ENCODE measurements at regions not wholly inside any gene's neighbourhood (a gene's known extent, or its start where the extent isn't known, plus 50 kb on each side); places are given as distances from the start of the nearest gene placed in this dataset.
"Not testable (repeated sequence)": the region's sequence is repeated elsewhere in the genome, so short reads cannot be mapped to it uniquely, and the experiment has no call there.

- intact Hi-C loops (cut with DNase I) = no loop called here
- no peak for ATAC-seq
Measured at GRCh38 chrX:3493605-3494004, 147.2 kb upstream of the MXRA5 start.

DNA sequence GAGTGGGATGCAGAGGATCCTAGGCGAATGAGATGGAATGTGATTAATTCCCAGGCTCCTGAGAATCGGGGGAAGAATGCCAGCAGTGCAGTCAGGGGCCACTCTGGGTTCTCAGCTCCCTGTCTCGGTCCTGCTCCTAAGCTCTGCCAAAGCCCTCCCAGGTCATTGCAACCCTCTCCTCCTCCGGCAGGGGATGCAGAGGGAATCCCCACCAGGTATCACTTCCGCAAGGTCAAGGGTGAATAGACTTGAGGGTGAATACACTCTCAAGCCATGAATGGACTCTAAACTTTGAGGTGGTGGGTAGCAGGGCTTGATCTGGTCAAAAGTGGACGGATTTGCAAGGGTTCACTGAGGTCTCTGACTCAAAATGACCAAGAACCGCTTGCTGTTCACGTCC lies 139.3 kb upstream of the MXRA5 start:
- no peaks in the 10 kb centered on the region for H3K4me1 ChIP-seq
- intact Hi-C loops (cut with DNase I) = no loop called here
- ATAC-seq (no peak), DNase-seq (no peak)
- peaks cover 0 to 6% (median 0%) of the 10 kb centered on the region in 7 donors for H3K27me3 ChIP-seq
- no peak overlapping the region for H3K27ac ChIP-seq
- H3K9me3 ChIP-seq = no peaks in the 10 kb centered on the region
- H3K36me3 ChIP-seq = no peaks in the 10 kb centered on the region
- H3K4me3 ChIP-seq = no peak overlapping the region
- TF ChIP-seq CTCF (IDR thresholded peaks at IDR 0.05) = no peak
- WGBS, 2 donors = 72 to 79% methylated on average over 8 of the region's 8 CpGs

More at GRCh38 chrX:3493605-3494004, 147.2 kb upstream of the MXRA5 start:
- Histone ChIP-seq H3K9me3 (peaks cover 0 to 4% (median 0%) of the 10 kb centered on the region in 11 donors), H3K27ac (no peak overlapping the region), H3K27me3 (no peaks in the 10 kb centered on the region), H3K36me3 (no peaks in the 10 kb centered on the region), H3K4me1 (no peaks in the 10 kb centered on the region), H3K4me3 (no peak overlapping the region)
- DNase-seq = no peak
- TF ChIP-seq CTCF (IDR thresholded peaks at IDR 0.05) = no peak

GRCh38 chrX:3479026-3479425 lies 132.6 kb upstream of the MXRA5 start:
- Histone ChIP-seq H3K4me3 (no peak overlapping the region), H3K27me3 (no peaks in the 10 kb centered on the region), H3K9me3 (peaks cover 0 to 7% (median 0%) of the 10 kb centered on the region in 11 donors), H3K36me3 (no peaks in the 10 kb centered on the region), H3K4me1 (no peaks in the 10 kb centered on the region), H3K27ac (no peak overlapping the region)
- 85% methylated on average over 4 of the region's 4 CpGs for WGBS, 2 donors
- DNase-seq = no peak
- no peak for TF ChIP-seq CTCF (IDR thresholded peaks at IDR 0.05)
- intact Hi-C loops (cut with DNase I) = no loop called here
- no peak for ATAC-seq

DNA sequence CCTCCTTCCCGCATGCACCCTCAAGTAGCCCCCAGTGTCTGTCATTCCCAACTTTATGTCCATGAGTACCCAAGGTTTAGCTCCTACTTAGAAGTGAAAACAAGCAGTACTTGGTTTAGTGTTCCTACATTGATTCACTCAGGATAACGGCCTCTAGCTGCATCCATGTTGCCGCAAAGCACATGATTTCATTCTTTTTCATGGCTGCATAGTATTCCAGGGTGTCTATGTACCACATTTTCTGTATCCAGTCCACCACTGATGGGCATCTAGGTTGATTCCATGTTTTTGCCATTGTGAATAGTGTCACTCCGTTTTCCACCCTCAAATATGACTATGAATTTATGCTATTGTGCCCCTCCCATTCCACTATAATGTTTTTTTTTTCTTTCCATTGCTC lies 130.5 kb upstream of the MXRA5 start:
- ATAC-seq (no peak), DNase-seq (no peak)
- intact Hi-C loops (cut with DNase I) = no loop called here
- no peak for TF ChIP-seq CTCF (IDR thresholded peaks at IDR 0.05)
- peaks cover 0 to 7% (median 0%) of the 10 kb centered on the region in 11 donors for H3K9me3 ChIP-seq
- no peak overlapping the region for H3K27ac ChIP-seq
- no peaks in the 10 kb centered on the region for H3K36me3 ChIP-seq
- WGBS, 2 donors = 88 to 90% methylated on average over 4 of the region's 4 CpGs
- H3K4me1 ChIP-seq = no peaks in the 10 kb centered on the region
- H3K27me3 ChIP-seq = no peaks in the 10 kb centered on the region
- H3K4me3 ChIP-seq = no peak overlapping the region

DNA sequence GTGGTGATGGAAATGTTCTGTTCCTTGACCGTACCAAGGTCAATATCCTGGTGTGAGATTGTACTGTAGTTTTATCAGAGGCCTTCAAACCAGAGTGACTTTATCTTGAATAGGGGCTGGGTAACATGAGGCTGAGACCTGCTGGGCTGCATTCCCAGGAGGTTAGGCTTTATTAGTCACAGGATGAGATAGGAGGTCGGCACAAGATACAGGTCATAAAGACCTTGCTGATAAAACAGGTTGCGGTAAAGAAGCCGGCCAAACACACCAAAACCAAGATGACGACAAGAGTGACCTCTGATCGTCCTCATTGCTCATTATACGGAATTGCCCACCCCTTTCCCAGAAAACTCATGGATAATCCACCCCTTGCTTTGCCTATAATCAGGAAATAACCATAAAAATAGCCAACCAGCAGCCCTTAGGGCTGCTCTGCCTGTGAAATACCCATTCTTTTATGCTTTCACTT lies 123.8 kb upstream of the MXRA5 start:
- intact Hi-C loops (cut with DNase I); H3K4me1 ChIP-seq; ATAC-seq; H3K27ac ChIP-seq; H3K9me3 ChIP-seq; H3K36me3 ChIP-seq; H3K4me3 ChIP-seq; H3K27me3 ChIP-seq; DNase-seq: not testable (repeated sequence)
- 63 to 70% methylated on average over 7 of the region's 7 CpGs for WGBS, 2 donors

All from heart right ventricle (tissue), 16 donors.